GM18511 (cell line): ENCODE measurements at regions not wholly inside any gene's neighbourhood (a gene's known extent, or its start where the extent isn't known, plus 50 kb on each side); places are given as distances from the start of the nearest gene placed in this dataset.
A peak's percentile ranks its signal among the peaks of the same experiment; 100 is the strongest.
"Not testable (repeated sequence)": the region's sequence is repeated elsewhere in the genome, so short reads cannot be mapped to it uniquely, and the experiment has no call there.

Source experiments
- ATAC-seq: cut with Tn5 transposase; IDR thresholded peaks from one replicate; pipeline ENCODE4 v1.9.1; 2021; ENCODE audit warnings: mild to moderate bottlenecking, moderate library complexity; ENCODE audit not compliant: unreplicated experiment

DNA sequence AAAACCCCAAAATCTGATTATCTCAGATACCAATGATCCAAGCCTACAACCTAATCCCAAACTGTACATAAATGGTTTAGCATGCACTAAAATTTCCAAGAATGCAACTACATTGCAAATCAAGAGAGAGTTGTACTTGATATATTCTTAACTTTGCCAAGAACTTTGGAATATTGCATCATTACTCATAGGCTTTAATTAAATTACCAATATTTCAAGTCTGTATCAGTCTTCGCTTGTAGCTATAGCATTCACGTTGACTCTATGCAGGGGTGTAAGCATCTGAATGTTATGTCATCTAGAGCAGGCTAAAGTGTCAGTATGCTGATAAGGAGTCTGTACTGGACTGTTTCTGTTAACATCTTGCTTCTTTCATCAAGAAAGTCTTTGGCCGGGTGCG lies 56.3 kb downstream of the FOXI3 start:
- no peak for ATAC-seq

DNA sequence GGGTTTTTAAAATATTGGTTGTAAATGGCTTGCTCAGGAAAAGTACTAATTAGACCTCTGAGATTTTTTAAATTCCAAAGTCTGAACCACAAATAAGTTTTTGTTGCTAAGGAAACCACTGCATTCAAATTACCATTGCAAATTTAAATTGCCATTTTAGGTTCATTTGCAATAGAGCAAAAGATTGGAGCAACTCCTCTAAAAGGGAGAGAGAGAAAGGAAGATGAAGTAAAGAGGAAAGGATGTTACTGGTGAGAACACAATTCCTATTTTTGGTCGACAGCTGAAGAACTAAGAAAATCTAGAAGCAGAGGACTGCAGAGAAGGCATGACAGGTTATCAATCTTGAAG lies 74.9 kb downstream of the FOXI3 start:
- no peak for ATAC-seq

DNA sequence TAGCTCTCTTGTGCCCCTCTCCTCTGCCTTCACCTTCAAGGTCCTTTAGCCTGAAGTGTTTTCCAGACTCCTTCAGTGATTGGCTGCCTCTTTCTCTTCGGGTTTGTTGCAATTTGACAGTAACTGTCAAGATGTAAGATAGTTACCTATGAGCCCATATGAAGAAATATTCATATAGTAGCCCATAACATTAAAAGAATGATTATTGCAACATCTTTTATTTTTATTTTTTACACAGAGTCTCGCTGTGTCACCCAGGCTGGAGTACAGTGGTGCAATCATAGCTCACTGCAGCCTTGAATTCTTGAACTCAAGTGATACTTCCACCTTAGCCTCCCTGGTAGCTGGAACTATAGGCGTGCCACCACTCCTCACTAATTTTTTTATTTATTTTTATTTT lies 80.5 kb downstream of the FOXI3 start:
- no peak for ATAC-seq

DNA sequence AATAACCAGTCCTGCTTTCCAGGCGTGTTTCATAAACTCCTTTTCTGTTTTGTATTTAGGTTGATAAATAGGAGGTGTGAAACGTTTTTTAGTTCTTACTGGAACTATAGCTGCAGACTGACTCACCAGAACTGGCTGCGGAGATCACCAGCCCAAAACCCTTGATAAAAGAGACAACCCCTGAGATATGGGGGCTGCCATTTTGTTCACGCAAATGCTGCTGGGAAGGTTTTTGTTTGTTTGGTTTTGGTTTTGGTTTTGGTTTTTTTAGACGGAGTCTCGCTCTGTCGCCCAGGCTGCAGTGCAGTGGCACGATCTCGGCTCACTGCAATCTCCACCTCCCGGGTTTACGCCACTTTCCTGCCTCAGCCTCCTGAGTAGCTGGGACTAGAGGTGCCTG lies 87.1 kb downstream of the FOXI3 start:
- ATAC-seq = not testable (repeated sequence)

DNA sequence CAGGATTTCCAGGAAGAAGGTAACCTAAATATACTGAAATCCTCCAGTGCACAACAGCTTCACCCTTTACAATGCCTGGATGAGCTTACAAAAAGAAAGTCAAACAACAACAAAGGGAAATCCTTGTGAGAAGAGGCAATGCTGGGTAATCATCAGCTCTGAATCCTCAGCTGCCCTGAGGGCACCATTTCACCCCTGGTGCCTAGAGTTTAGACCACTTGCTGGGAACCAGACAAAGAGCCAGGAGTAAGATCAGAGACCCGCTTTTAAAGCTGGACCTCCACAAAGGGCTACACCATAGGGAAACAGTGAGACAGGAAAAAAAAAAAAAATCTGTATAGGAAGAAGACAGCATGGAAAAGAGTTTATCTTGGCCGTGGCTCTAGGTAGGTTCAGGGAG lies 97.0 kb downstream of the FOXI3 start:
- ATAC-seq = no peak

DNA sequence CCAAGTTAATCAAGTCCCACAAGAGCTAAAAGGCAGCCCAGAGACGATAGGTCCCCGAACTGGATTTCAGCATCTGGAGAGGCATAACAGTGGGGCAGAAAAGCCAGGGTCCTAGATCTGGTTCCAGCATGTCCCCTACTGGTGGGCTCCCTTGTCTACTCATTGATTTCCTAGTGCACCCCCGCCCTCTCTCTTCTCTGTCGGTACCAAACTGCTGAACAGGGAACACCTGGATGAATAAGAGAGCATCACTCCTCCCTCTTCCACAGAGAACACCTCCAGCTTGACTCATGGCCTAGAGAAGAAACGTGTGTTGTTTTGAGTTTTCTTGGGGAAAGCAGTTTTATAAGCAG lies 101.3 kb downstream of the FOXI3 start:
- peak; percentile 12 for ATAC-seq

DNA sequence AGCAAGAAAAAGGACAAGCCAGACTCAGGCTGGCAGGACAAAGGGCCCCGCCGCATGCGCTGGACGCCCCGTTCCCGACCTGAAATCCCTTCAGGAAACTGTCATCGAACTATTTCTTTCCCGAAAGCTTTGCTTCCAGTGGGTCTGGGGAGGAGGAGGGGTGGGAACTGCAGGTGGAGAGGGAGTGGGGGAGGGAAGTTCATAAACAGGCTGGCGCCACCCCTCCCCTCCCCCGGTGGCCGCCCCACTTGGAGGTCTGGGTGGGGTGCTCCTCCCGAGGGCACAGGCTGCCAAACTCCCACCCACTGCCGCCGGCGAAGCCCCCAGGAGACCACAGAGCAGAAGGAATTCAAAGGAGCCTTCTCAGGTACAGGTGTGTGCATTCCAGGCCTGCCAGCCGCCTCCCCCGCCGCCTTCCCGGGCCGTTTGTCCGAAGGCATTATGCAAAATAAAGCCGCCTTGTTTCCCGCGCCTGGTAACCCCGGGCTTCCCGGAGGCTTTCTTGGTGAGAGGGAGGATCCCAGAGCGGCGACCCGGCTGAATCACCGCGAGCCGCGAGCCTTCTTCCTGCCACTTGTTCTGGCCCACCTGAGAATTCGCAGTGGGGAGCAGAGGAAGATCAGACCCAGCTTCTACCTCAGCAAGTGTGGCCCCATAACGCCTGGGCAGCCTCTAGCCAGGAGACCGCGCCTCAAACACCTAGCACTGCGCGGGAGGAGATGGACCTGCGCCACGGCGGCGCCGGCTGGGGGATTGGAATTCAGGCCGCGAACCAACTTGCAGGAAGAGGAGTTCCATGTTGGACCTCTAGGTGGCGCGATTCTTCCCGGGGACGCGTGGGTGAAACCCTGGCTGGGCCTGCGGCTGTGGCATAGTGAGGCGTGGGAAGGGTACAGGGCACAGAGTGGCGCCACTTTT lies 101.9 kb downstream of the FOXI3 start:
- peak; percentile 85 for ATAC-seq

DNA sequence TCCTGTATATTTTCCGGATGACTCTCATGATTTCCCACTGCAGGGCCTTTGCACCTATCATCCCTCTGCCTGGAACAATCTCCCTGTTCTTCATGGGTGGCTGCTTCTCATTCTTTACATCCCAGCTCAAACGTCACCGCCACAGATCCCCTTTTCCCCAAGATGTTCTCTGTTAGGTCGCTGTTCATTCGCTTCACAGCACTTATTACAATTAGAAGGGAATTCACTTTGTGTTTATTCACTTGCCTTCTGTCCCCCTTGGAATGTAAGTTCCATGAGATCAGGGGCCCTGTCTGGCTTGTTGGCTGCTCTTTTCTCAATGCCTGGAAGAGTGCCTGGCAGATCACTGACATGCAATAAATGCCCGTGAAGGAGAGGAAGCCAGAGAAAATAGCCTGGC lies 106.7 kb downstream of the FOXI3 start:
- ATAC-seq = no peak

DNA sequence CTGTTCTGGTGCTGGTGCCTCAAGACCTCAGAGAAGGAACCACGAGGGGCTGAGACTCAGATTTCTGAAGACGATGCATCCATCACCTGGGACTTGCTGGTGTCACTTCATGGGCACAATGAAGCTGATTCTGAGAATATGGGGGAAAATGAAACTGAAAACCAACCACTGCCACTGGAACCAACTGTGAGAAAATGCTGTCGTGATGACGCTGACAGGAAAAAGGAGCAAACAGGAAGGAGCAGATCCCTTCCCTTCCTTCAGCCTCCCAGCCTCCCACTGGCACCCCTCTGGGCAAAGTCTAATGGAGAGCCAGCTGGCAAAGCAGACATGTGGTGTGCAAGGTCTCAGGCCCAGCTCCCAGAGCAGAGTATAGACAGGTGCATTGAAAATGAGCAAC lies 109.7 kb downstream of the FOXI3 start:
- ATAC-seq = peak; percentile 60

DNA sequence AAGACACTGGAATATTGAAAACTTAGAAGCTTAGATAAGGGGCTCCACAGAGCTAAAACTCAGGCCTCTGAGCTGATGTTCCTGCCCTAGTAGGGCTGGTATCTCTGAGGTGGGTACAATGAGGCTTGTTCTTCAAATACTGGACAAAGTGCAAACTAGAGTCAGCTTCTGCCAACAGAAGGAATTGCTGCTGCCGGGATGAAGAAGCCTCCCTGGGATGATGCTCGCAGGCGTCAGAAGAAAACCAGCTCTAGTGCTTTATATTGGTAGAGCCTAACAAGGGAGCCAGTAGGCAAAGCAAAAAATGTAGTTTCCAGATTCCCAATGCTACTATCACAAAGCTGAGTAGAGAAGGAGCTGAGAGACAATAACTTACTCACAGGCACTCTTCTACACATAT lies 118.1 kb downstream of the FOXI3 start:
- ATAC-seq = no peak

DNA sequence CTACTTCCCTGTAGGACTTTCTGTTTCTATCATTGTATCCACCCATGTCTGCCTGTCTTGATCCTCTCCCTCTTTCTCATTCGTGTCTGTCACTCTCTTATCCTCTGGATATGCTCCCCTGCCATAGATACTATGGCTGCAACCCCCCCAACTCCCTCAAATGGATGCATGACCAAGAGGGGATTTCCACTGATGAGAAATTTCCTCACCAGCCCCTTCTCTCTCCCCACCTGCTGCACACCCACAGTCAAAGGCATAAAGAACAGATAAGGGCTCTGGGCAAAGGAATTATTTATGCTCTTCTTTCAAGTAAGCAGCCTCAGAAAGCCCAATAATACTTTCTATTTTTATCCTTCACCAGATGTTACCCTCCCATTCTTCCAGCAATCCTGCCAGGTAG lies 121.3 kb downstream of the FOXI3 start:
- ATAC-seq = no peak

DNA sequence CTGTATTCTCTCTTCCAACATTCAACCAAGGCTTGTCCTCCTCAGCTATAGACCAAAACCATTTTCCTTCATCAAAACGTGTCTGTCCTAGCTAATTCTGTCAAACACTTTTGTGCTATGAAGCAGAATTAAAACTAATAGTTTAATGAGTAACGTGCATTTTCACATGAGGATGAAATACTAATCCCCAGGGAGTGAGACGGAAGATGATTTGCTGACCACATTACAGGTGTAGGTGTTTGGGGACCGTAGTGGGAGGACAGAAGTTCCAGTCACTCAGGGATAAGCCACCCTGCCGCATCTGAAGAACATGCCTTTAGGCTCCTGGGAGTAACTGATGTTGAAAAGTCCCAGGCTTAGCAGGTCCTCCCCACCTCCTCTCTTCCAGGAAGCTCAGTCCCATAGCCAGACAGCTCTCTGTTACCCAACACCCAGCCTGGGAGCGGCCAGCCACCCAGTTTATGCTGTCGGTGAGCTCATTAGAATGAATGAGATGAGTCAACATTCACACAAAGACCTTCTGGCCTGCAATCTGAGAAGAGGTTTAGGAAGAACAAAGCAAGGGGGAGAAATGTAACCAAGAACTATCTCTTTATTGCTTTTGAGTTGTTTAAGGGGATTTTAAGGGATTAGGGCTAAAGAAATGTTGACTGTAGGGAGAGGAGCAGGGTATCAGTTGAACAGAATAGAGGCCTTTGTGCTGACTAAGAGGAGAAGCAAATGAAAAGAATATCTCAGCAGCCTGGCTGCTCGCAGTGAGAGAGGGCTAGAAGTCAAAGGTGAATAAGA lies 122.5 kb downstream of the FOXI3 start:
- ATAC-seq = peak; percentile 92

DNA sequence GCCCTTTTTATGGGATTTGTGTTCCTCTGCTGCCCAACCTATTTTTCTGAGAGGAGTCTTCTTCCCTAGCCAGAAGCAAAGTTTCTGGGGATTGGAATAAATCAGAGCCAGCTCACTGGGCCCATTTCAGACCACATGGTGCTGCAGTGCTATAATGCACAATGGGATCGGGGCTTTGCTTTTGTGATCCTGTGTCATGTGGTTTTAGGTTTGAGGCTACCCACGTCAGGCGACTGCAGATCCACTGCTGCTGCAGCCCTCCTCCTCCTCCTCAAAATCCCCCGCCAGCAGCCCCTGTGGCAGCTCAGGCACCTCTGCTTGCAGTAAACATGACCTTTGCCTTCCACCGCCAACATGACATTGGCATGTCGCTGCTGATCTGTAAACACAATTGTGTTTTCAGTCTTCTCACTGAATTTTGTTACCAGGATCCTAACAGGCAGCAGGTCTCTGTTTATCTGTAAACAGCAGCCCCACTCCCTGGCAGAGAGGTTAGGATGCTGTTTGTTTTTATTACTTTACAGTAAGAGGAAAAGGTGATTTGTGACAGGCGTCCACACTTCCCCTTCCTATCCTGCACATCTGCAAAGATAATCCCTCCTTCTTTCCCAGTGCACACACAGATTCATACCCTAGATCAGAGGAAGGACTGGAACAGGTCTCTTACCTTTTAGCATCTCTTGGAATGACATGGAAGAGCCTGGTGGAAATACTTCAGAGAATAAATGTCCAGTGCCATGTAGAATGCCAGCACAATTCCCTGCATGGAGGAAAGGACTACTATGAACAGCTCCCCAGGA lies 130.8 kb downstream of the FOXI3 start:
- no peak for ATAC-seq

DNA sequence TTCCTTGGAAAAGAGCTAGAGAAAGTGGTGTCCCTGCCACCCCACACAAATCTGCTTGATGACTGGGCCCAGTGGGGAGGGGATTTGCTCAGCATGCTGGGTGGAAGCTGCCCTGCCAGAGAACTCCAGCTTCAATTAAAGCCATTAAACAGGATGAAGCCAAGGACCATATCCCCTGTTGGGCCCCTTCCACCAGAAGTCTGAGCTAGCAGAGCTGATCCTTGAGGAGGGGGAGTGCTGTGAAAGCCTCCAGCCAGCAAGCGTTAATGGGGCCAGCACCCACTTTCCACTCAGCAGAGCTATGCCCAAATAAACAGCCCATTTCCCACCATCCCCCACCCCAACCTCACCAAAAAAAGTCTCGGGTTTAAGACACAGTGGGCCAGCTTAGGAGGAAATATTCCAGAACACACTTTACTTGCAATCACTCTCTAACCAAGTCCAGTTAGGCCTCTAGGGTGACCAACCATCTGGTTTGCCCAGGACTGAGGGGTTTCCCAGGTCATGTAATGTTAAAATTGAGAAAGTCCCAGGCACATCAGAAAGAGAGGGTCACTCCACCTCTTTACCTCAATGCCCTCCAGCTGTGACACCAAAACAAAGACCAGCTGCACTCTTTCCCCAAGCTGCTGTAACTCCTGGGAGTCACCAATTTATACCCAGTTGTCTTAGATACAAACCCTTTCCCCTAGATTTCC lies 132.3 kb downstream of the FOXI3 start:
- no peak for ATAC-seq

DNA sequence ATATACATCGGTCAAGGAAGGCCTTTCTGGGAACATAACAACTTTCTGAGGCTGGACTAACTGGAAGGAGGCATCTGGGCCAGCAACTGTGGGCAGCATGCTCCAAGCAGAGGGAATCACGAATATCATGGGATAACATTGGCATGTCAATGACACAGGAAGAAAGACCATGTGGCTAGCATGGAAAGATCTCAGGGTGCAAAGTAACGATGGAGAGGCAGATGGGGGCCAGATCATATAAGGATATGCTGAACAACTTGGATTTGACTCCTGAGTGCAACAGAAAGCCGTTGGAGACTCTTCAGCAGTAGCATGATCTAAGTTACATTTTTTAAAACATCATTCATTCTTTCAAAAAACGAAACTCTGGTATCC lies 133.6 kb downstream of the FOXI3 start:
- no peak for ATAC-seq

DNA sequence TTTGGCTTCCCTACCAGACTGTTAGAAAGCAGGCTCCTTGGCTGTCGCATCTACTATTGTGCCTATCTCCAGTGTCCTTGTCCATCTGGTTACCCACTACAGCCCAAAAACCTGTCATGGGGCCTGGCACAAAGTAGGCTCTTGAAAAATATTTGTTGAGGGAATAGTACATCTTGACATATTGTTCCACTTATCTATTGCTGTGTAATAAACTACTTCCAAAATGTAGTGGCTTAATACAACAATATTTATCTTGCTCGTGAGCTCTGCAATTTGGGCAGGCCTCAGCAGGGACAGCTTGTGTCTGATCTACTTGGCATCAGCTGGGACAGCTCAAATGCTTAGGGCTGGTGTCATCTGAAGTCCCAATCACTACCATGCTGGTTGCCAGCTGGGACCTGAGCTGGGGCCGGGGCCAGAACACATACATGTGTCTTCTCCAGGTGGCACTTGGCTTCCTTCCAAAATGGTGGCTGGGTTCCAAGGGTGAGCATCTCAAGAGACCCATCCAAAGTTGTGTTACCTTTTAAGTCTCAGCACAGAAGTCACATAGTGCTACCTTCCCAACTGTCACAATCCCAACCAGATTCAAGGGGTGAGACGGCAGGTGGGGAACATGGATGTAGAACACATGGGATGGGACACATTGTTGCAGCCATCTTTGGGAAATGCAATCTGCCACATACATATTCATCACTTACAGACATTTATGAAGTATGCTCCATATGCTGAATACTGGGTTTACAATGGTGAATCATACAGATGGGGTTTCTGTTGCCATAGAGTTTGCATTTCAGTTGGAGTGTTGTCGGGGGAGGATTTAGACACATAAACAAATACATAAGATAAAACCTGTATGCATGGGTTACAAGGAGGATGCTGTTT lies 134.2 kb downstream of the FOXI3 start:
- no peak for ATAC-seq

DNA sequence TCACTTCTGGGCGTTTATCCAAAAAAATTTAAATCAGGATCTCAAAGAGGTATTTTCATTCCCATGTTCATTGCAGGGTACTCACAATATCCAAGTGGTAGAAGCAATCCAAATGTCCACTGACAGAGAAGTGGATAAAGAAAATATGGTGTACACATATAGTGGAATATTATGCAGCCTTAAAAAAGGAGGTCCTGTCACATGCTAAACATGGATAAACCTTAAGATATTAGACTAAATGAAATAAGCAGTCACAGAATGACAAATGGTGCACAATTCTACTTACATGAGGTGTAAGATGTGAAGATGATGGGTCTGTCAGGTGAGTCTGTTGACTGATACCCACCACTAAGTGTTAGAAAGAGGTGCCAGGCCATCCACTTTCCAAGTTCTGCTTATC lies 140.6 kb downstream of the THNSL2 start:
- no peak for ATAC-seq

DNA sequence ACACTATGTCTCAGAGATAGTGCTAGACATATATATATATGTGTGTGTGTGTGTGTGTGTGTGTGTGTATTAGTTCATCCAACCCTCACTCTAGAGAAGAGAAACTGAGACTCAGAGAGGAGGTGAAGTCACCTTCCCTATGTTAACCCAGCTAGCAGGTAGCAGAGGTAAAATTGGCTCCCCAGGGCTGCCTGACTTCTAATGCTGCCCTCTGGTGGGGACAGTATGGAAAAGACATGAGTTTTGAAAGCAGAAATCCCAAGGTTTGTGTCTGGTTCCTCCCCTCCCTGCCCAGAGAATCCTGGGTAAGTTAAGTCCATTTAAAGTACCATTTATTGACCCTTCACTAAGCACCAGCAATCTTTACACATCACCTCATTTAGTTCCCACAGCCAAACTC lies 137.7 kb downstream of the THNSL2 start:
- no peak for ATAC-seq

DNA sequence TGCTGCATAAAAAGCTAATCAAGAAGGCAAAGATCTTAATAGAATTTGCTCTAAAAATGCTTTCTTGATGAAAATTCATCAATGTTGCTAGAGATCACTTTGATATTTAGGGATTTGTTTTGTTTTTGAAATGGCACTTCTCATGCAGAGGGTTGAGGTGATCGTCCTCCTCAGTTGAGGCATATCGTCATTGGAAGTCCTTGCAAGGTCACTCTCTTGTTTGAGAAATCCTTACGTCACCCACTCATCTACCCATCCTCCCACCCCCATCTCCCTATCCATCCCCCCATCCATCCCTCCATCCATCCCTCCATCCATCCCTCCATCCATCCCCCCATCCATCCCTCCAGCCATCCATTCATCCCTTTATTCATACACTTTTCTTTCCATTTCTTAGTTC lies 133.7 kb downstream of the THNSL2 start:
- ATAC-seq = no peak

DNA sequence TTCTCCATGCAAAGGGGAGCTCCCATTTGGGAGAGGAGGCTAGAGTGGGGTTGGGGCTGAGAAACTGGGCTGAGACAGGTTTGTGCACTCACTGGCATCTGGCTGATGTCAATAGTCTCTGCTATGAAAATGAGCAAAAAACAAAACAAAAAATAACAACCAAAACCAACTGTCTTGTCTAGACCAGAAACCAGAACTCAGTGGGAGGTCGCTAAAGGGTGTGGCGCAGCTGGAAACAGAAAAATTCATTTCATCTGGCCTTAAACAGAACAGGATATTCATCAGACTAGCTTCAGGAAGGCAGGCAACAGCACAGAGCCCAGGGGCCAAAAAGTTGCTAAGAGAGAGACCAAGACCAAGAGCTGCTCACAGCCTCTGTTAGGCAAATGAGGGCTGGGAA lies 126.1 kb downstream of the THNSL2 start:
- ATAC-seq = no peak
